D341Med (cell line): ENCODE measurements at regions not wholly inside any gene's neighbourhood (a gene's known extent, or its start where the extent isn't known, plus 50 kb on each side); places are given as distances from the start of the nearest gene placed in this dataset.

ENCODE experiments used
- DNase-seq: peaks from one replicate; pipeline ENCODE4 v3.0.0; 2012; ENCODE audit warnings: low spot score

GRCh38 chr6:164021589-164022250 is 607.2 kb downstream of the QKI start:
- DNase-seq = no peak

- no peak for DNase-seq
Measured at GRCh38 chr6:164020142-164020541, 605.6 kb downstream of the QKI start.

GRCh38 chr6:164018133-164018532 is 603.6 kb downstream of the QKI start:
- no peak for DNase-seq

GRCh38 chr6:164016056-164016455 is 601.5 kb downstream of the QKI start:
- DNase-seq = no peak

- DNase-seq = no peak
Measured at GRCh38 chr6:164015088-164015484, 600.6 kb downstream of the QKI start.

GRCh38 chr6:164014346-164015087 is 600.0 kb downstream of the QKI start:
- no peak for DNase-seq

GRCh38 chr6:164013480-164014208 is 599.1 kb downstream of the QKI start:
- DNase-seq = no peak

GRCh38 chr6:164011321-164011720 is 596.8 kb downstream of the QKI start:
- DNase-seq = no peak

GRCh38 chr6:164010441-164011103 is 596.1 kb downstream of the QKI start:
- DNase-seq = no peak

- no peak for DNase-seq
Measured at GRCh38 chr6:164008902-164009301, 594.4 kb downstream of the QKI start.

- no peak for DNase-seq
Measured at GRCh38 chr6:164007881-164008280, 593.4 kb downstream of the QKI start.

GRCh38 chr6:164006459-164006858 is 591.9 kb downstream of the QKI start:
- no peak for DNase-seq

- DNase-seq = no peak
Measured at GRCh38 chr6:164005004-164005711, 590.6 kb downstream of the QKI start.

- no peak for DNase-seq
Measured at GRCh38 chr6:164000276-164000675, 585.8 kb downstream of the QKI start.

GRCh38 chr6:163999475-164000125 is 585.1 kb downstream of the QKI start:
- no peak for DNase-seq

GRCh38 chr6:163998496-163998895 is 584.0 kb downstream of the QKI start:
- no peak for DNase-seq

GRCh38 chr6:163996491-163996890 is 582.0 kb downstream of the QKI start:
- DNase-seq = no peak

GRCh38 chr6:163994566-163994965 is 580.0 kb downstream of the QKI start:
- no peak for DNase-seq

GRCh38 chr6:163992701-163993100 is 578.2 kb downstream of the QKI start:
- DNase-seq = no peak

GRCh38 chr6:163992056-163992455 is 577.5 kb downstream of the QKI start:
- no peak for DNase-seq

GRCh38 chr6:163991321-163991720 is 576.8 kb downstream of the QKI start:
- no peak for DNase-seq
